Stimulated activated CD4-positive, alpha-beta T cell treated with anti-CD3 and anti-CD28 coated beads, Interleukin-1b, Interleukin-23, amount 100 ng/mL, for 24 hours (primary cell): ENCODE measurements at regions not wholly inside any gene's neighbourhood (a gene's known extent, or its start where the extent isn't known, plus 50 kb on each side); places are given as distances from the start of the nearest gene placed in this dataset.

Source experiments
- DNase-seq, 4 experiments: peaks; one replicate each; pipeline ENCODE4 v3.0.0-alpha.2; 2020; ENCODE audit warnings: low read depth in 4 of 4, low spot score in 1 of 4

- no peak for DNase-seq
These were observed 52.0 kb upstream of the ACTRT2 start for GRCh38 chr1:2969011-2969844.

GRCh38 chr1:2969845-2970291 is 51.4 kb upstream of the ACTRT2 start:
- DNase-seq = no peak

- no peak for DNase-seq
These were observed 50.8 kb upstream of the ACTRT2 start for GRCh38 chr1:2970311-2971071.

GRCh38 chr1:2971101-2971501 is 50.2 kb upstream of the ACTRT2 start:
- DNase-seq = no peak
